ENCODE measurements at regions not wholly inside any gene's neighbourhood (a gene's known extent, or its start where the extent isn't known, plus 50 kb on each side); places are given as distances from the start of the nearest gene placed in this dataset.

DNA sequence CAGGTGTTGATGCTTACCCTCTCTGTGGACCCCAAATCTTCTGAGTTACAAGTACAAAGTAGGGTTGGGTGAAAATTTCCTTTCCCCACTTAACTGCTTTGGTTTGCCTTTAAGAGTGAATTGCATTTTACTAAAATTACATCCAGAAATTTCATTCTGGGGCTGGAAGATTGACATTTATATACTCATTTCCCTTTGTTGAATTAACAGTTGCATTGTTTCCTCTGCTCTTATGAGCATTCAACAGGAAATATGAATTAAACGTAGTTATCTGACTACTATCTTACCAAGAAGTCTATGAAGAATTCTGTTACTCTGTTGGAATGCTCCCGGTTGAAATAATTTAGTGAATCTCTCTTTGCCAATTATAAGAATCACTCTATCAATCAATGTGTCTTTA lies 1231.1 kb upstream of the NXPH2 start:
- no peak for DNase-seq (ENCODE audit: low read depth)
- TF ChIP-seq CTCF (conservative IDR thresholded peaks at IDR 0.05; ENCODE audit: low read depth, low read length), result no peak
- H3K4me3 ChIP-seq (ENCODE audit: low read length), result no peak overlapping the region

DNA sequence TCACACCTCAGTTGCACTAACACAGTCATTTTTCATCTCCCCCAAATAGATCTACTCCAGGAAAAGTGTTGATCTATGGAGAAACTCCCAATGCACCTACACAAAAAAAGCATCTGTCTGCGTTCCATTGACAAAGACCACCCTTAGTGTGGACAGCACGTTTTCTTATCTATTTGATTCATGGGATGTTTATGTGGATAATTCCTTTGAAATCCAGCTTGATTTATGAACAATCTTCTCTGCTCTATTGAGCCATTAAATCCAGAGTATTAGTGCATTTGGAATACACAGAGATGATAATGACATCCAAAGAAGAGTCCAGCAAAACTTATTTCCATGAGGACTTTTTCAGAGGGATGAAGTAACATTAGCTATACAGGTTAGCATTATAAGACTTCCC lies 1221.9 kb upstream of the NXPH2 start:
- H3K4me3 ChIP-seq (ENCODE audit: low read length), result no peak overlapping the region
- no peak for DNase-seq (ENCODE audit: low read depth)
- no peak for TF ChIP-seq CTCF (conservative IDR thresholded peaks at IDR 0.05; ENCODE audit: low read depth, low read length)

DNA sequence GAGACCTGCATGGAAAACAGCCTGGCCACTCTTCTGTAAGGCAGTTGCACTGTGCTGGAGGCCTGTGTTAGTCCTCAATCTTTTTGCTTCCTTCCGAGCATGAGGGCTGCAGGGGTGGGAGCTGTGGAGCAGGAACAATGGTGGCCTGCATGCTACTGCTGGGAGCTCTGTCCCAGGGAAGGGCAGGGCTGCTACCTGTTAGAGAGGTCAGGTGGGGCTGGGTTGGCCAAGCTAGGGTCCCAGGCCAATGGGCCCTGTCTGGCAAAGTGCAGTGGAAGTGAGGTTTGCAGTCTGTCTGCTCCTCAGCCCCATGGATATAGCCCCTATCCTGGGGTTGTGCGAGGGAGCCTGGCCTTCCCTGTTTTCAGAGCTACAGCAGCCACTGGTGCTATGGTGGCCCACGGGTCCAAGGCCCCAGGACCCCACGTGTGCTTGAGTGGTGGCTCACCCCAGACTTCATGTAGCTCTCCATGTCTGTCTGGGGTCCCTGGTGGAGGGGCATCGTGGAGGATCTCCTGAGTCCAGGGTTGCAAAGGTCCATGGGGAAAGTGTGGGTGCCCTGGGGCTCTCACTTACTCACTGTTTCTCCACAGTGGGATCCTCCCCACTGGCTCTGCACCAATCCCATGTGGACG lies 1212.6 kb upstream of the NXPH2 start:
- no peak for DNase-seq (ENCODE audit: low read depth)
- TF ChIP-seq CTCF (conservative IDR thresholded peaks at IDR 0.05; ENCODE audit: low read depth, low read length), result no peak
- no peak overlapping the region for H3K4me3 ChIP-seq (ENCODE audit: low read length)

DNA sequence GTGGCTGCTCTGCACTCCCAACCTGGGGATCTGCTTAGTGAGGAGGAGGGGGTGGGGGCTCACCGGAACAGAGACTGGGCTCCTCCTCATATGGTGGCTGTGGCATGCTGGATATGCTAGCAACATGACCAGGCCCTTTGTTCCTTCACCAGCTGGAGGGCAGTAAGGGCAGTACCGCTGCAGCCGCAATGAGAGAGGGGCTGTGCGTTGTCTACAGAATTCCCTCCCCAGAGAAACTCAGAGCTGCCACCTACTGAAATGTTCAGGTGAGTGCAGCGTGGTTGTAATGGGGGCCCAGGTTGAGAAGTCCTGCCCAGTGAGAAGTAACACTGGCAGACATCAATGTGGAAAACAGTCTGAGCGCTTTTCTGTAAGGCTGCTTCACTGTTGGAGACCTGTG lies 1211.9 kb upstream of the NXPH2 start:
- DNase-seq (ENCODE audit: low read depth), result no peak
- H3K4me3 ChIP-seq (ENCODE audit: low read length), result no peak overlapping the region
- peak; percentile 11 for TF ChIP-seq CTCF (conservative IDR thresholded peaks at IDR 0.05; ENCODE audit: low read depth, low read length)

GRCh38 chr2:139990646-139991335 lies 1210.6 kb upstream of the NXPH2 start:
- DNase-seq (ENCODE audit: low read depth), result no peak
- H3K4me3 ChIP-seq (ENCODE audit: low read length), result no peak overlapping the region
- TF ChIP-seq CTCF (conservative IDR thresholded peaks at IDR 0.05; ENCODE audit: low read depth, low read length), result no peak

GRCh38 chr2:139969323-139969722 lies 1189.1 kb upstream of the NXPH2 start:
- H3K4me3 ChIP-seq (ENCODE audit: low read length), result no peak overlapping the region
- DNase-seq (ENCODE audit: low read depth), result no peak
- no peak for TF ChIP-seq CTCF (conservative IDR thresholded peaks at IDR 0.05; ENCODE audit: low read depth, low read length)

GRCh38 chr2:139968588-139968987 lies 1188.4 kb upstream of the NXPH2 start:
- DNase-seq (ENCODE audit: low read depth), result no peak
- no peak overlapping the region for H3K4me3 ChIP-seq (ENCODE audit: low read length)
- TF ChIP-seq CTCF (conservative IDR thresholded peaks at IDR 0.05; ENCODE audit: low read depth, low read length), result no peak

All from retinal pigment epithelial cell (primary cell).